Activated B cell treated with CpG ODN at 0.5 μM for 24 hours (primary cell): ENCODE measurements at regions not wholly inside any gene's neighbourhood (a gene's known extent, or its start where the extent isn't known, plus 50 kb on each side); places are given as distances from the start of the nearest gene placed in this dataset.
A peak's percentile ranks its signal among the peaks of the same experiment; 100 is the strongest.

Experiments
- ATAC-seq: fragments of 200-7000 bp; cut with Tn5 transposase; one replicate; pipeline ENCODE4 v1.10.0; 2021; ENCODE audit warnings: low read depth, mild to moderate bottlenecking, moderate library complexity
- CTCF ChIA-PET: fragments of 350-600 bp; sonication (Branson Sonifier 250); formaldehyde crosslinking; loops from one replicate; lab custom pipeline; 2021; ENCODE audit warnings: antibody characterized with exemption; lab: Charles Lee
- POLR2A ChIA-PET: fragments of 350-600 bp; sonication (Branson Sonifier 250); formaldehyde crosslinking; loops from one replicate; lab custom pipeline; 2021; ENCODE audit warnings: antibody characterized with exemption; lab: Charles Lee
- DNase-seq: peaks from one replicate; pipeline ENCODE4 v3.0.0; 2022
- H3K27ac Mint-ChIP-seq: one replicate; pipeline ENCODE4 v1.8.0; 2020; ENCODE audit warnings: mixed read lengths
- H3K27me3 Mint-ChIP-seq: one replicate; pipeline ENCODE4 v1.8.0; 2021; ENCODE audit warnings: mixed read lengths
- H3K36me3 Mint-ChIP-seq: one replicate; pipeline ENCODE4 v1.8.0; 2021; ENCODE audit warnings: low read depth, mixed read lengths
- H3K4me1 Mint-ChIP-seq: one replicate; pipeline ENCODE4 v1.8.0; 2021; ENCODE audit warnings: mixed read lengths
- H3K4me3 Mint-ChIP-seq: one replicate; pipeline ENCODE4 v1.8.0; 2020; ENCODE audit warnings: mild to moderate bottlenecking, mixed read lengths
- H3K9me3 Mint-ChIP-seq: one replicate; pipeline ENCODE4 v1.8.0; 2020; ENCODE audit warnings: mixed read lengths
- CTCF ChIP-seq: fragments of 200-600 bp; IDR thresholded peaks from one replicate; pipeline ENCODE4 v1.8.0; 2022; ENCODE audit warnings: antibody characterized with exemption, mild to moderate bottlenecking
- intact Hi-C: fragments of 100-400 bp; cut with micrococcal nuclease; formaldehyde crosslinking; loops from one replicate; pipeline ENCODE4 v1.15.1; 2024

GRCh38 chr17:37830151-37830993 is 85.5 kb upstream of the HNF1B start:
- POLR2A ChIA-PET: interaction anchor here (2.1 kb wide), 1 partner anchor 11 kb away, joined by 9 read pairs; no protein-coding TSS in a partner anchor
- Mint-ChIP-seq H3K9me3 (no peaks in the 10 kb centered on the region), H3K27me3 (no peaks in the 10 kb centered on the region), H3K27ac (no peak overlapping the region), H3K4me1 (peaks cover 55% of the 10 kb centered on the region), H3K4me3 (peak overlapping the region; percentile 36), H3K36me3 (no peaks in the 10 kb centered on the region)
- intact Hi-C loops: no loop called here
- TF ChIP-seq CTCF: no peak
- no peak for DNase-seq
- ATAC-seq: peak; percentile 63
- CTCF ChIA-PET: interaction anchor here (2.2 kb wide), 1 partner anchor 14 kb away, joined by 8 read pairs; no protein-coding TSS in a partner anchor

GRCh38 chr17:37829592-37830123 is 84.8 kb upstream of the HNF1B start:
- no peak for TF ChIP-seq CTCF
- peaks cover 62% of the 10 kb centered on the region for H3K4me1 Mint-ChIP-seq
- no peaks in the 10 kb centered on the region for H3K9me3 Mint-ChIP-seq
- ATAC-seq (peak; percentile 72), DNase-seq (no peak)
- CTCF ChIA-PET: interaction anchor here (2.2 kb wide), 1 partner anchor 14 kb away, joined by 8 read pairs; no protein-coding TSS in a partner anchor
- peak overlapping the region; percentile 36 for H3K4me3 Mint-ChIP-seq
- no peak overlapping the region for H3K27ac Mint-ChIP-seq
- no peaks in the 10 kb centered on the region for H3K27me3 Mint-ChIP-seq
- no peaks in the 10 kb centered on the region for H3K36me3 Mint-ChIP-seq
- POLR2A ChIA-PET: interaction anchor here (2.1 kb wide), 1 partner anchor 11 kb away, joined by 9 read pairs; no protein-coding TSS in a partner anchor
- intact Hi-C loops: loop anchor here (2.0 kb wide), 1 partner anchor 15 kb away; no protein-coding TSS in a partner anchor

GRCh38 chr17:37828651-37829124 is 83.8 kb upstream of the HNF1B start:
- no peak for TF ChIP-seq CTCF
- CTCF ChIA-PET: no interaction called here
- ATAC-seq: no peak

GRCh38 chr17:37827905-37828650 is 83.2 kb upstream of the HNF1B start:
- ChIA-PET CTCF (no interaction called here), POLR2A (no interaction called here)
- Mint-ChIP-seq H3K4me1 (peaks cover 69% of the 10 kb centered on the region), H3K27me3 (no peaks in the 10 kb centered on the region), H3K4me3 (no peak overlapping the region), H3K9me3 (no peaks in the 10 kb centered on the region), H3K27ac (no peak overlapping the region), H3K36me3 (no peaks in the 10 kb centered on the region)
- no peak for ATAC-seq
- TF ChIP-seq CTCF: no peak
- intact Hi-C loops: loop anchor here (2.0 kb wide), 1 partner anchor 17 kb away; no protein-coding TSS in a partner anchor
- no peak for DNase-seq

More at GRCh38 chr17:37828651-37829124, 83.8 kb upstream of the HNF1B start:
- POLR2A ChIA-PET: no interaction called here
- H3K4me3 Mint-ChIP-seq: no peak overlapping the region
- peaks cover 72% of the 10 kb centered on the region for H3K4me1 Mint-ChIP-seq
- intact Hi-C loops: loop anchor here (2.0 kb wide), 1 partner anchor 16 kb away; no protein-coding TSS in a partner anchor
- no peaks in the 10 kb centered on the region for H3K36me3 Mint-ChIP-seq
- DNase-seq: no peak
- H3K9me3 Mint-ChIP-seq: no peaks in the 10 kb centered on the region
- H3K27me3 Mint-ChIP-seq: no peaks in the 10 kb centered on the region
- no peak overlapping the region for H3K27ac Mint-ChIP-seq
